NCI-H2107 (cell line): ENCODE measurements at regions not wholly inside any gene's neighbourhood (a gene's known extent, or its start where the extent isn't known, plus 50 kb on each side); places are given as distances from the start of the nearest gene placed in this dataset.
A peak's percentile ranks its signal among the peaks of the same experiment; 100 is the strongest.
"Not testable (repeated sequence)": the region's sequence is repeated elsewhere in the genome, so short reads cannot be mapped to it uniquely, and the experiment has no call there.

Experiments used
- DNase-seq: peaks from one replicate; lab custom pipeline; 2025; lab: John Stamatoyannopoulos, UW

DNA sequence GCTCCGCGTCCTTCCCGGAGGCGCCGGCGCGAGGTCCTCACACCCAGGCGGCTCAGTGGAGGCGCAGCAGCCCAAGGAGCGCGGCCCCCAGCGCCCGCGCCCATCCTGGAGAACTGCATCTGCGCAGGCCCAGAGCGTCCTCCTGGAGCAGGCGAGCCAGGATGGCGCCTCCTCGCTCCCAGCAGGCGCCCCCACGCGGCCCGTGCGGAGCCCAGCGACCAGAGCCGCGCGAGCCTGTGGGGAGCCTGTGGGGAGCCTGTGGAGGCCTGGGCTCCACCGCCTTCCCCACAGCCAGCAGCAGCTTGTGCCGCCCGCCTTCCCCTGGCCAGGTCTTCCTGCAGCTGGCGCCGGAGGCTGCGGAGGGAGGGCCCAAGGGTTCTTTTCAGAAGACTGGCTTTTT, 953.9 kb downstream of the TMEM121 start:
- DNase-seq = not testable (repeated sequence)

DNA sequence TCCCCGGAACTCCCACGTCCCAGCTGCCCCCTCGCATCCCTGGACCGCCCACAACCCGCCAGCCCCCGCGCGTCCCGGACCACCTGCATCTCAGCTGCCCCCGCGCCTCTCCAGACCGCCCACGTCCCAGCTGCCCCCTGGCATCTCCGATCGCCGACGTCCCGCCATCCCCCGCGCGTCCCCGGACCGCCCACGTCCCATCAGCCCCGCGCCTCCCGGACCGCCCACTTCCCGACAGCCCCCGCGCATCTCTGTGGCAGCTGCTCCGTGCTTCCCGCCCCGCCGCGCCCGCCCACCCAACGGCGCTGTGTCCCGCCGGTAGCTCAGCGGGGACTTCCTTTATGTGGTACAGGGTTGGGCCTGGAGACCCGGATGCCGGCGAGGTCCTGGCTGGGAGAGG, 955.8 kb downstream of the TMEM121 start:
- not testable (repeated sequence) for DNase-seq

DNA sequence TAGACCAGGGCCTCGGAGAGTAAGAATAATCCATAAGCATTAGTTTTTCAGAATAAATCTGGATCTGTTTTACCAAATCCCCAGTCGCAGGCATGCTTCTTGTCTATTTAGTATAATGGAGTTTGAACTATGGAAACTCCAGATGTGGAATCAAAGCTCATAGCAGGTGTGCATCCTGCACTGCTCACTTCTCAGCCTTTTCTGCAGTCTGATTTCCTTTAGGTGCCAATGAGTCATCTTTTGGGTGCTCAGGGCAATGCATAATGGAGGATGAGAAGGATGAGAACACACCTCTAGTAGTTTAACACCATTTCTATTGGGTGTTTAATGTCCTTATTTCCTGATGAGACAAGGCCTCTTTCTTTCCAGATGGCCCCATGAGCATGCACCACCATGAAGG, 961.2 kb downstream of the TMEM121 start:
- no peak for DNase-seq

DNA sequence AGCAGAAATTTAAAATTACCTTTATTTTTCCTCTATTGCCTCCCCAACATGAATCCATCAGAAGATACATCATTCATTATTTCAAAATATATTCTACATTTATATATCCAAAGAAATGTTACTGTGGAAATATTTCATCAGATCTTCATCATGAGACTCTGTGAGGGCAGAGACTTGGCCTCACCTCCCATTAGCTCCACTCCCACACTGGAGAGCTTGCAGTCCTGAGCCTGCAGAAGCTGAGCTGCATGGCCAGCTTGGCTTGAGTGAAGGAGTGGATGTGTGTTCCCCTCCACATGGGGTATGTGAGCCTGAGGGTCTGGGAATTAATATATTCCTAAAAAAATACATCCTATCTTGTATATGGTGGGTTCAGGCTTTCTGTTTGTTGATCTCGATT, 961.9 kb downstream of the TMEM121 start:
- DNase-seq = no peak

DNA sequence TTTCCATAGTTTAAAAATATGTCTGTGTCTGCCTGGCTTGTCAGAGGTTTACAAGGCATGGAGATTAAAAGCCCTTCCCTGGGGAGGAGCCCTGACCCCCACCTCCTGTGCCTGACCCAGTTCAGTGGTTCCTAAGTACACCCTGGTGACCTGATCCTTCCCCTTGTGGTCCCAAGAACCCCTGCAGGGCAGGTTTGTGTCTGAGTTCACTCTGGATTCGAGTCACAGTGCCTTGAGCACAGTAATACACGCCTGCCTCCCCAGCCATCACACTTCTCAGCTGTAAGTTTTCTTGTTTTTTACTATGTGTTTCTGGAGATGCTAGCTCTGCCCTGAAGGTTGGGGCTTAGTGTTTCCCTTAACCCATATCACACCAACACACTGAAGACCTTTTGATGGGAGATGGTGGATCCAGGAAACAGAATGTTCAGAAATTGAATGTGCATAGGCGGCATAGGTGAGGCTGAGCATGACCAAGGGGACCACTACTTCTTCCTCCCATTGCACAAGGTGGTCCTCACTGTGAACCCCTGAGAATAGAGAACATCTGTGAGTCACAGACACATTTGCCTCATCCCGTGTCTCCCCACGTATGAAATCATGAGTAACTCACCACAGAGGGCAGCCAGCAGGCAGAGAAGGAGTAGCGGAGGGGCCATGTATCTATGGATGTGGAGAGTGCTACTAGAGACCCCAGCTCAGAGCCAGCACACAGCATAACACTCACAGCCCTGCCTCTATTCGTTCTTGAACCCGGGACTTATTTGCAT, 962.9 kb downstream of the TMEM121 start:
- DNase-seq = no peak

DNA sequence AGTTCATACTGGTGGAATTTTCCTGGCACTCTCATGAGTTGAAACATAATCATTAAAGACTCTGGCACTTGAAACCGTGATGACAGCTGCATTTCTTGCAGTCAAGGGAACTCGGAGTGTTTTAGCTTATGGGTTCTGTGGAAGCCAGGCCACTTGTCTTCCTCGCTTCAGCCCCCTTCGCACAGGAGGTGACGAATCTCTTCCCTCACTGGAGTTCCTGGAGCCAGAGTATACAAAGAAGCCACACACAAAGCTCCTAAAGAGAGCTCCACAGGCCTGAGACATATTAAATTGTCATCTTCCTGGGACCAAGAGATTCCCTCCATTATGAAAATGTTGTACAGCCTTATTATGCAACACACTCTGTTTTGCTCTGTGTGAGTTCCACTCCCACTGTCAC, 964.1 kb downstream of the TMEM121 start:
- DNase-seq = no peak

DNA sequence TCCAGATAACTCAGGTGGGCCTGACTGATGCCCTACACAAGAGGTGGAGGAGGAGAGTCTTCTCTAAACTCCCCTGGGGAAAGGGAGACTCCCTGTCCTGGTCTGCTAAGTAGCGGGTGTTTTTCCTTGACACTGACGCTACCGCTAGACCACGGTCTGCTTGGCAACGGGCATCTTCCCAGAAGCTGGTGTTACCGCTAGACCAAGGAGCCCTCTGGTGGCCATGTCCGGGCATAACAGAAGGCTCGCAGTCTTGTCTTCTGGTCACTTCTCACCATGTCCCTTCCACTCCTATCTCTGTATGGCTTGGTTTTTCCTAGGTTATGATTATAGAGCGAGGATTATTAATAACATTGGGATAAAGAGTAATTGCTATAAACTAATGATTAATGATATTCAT, 965.5 kb downstream of the TMEM121 start:
- no peak for DNase-seq

DNA sequence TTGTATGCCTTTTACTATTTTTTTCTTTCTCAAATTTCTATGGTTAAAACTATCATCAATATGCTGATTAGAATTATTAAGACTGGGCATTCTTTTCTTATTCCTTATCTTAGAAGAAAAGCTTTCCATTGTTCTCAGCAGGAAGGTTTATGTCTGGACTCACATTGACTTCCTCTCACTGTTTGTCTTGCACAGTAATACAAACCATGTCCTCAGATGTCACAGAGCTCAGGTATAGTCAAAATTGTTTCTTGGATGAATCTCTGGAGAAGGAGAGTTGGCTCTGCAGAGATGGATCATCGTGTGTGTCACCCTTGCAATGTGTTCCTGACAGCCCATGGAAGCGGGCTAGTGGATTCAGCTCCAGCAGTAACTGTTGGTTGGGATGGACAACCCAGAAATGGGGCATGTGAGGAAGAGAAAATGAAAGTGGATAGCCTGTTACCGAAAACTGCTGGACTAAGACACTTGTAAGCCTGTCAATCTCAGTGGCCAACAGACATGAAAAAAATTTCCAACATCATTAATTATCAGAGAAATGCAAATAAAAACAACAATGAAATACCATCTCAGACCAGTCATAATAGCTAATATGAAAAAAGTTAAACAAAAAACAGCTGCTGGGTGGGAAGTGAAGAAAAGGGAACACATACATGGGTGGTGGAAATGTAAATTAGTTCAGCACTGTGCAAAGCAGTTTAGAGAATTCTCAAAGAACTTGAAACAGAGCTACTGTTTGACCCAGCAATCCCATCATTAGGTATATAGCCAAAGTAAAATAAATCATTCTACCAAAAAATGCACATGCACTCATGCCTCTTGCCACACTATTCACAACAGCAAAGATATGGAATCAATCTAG, 967.8 kb downstream of the TMEM121 start:
- no peak for DNase-seq

DNA sequence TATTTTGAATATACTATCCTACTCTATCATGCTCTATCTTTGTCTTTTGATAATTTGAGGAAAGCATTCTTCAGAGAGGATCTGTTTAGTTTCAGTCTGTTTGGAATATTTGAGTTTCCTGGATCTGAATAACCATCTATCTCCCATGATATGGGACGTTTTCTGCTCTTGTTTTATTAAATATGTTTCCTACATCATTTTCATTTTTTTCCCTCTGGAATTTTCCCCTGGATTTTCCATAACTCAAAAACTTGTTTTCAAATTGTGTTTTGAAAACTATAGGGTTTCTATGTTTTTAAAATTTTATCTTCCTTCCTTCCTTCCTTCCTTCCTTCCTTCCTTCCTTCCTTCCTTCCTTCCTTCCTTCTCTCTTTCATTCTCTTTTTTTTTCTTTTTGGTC, 974.2 kb downstream of the TMEM121 start:
- DNase-seq = no peak

DNA sequence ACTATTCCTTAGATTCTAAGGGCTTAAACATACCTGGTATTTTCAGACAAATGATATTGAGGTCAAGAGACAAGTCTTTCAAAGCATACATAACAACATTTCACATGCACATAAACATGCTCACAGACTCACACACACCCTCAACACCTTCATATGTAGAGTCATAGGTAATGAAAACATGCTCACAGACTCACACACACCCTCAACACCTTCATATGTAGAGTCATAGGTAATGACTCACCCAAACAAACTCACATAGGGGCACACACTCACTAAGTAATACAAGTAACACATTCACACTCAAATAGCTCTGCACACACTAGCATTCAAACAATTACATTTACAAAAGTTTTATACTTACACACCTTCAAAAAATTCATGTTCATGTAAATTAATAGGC, 975.5 kb downstream of the TMEM121 start:
- DNase-seq = no peak

DNA sequence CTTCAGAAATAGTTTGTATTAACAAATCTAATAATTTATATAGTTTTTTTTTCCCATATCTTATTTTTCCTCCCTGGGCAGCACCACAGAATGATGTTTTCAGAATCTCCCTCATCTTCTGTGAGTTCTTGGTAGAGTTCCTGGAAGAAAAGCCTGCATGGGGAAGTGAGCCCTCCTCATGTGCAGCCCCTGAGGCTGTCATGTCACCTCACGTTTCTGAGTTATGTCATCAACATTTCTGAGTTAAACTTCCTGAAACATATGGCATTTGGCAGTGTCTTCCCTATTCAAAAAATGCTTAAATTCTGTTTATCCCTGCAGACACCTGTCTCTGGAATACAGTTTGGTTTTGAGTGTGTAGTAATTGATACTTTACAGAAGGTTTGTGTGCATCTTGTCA, 979.0 kb downstream of the TMEM121 start:
- no peak for DNase-seq

DNA sequence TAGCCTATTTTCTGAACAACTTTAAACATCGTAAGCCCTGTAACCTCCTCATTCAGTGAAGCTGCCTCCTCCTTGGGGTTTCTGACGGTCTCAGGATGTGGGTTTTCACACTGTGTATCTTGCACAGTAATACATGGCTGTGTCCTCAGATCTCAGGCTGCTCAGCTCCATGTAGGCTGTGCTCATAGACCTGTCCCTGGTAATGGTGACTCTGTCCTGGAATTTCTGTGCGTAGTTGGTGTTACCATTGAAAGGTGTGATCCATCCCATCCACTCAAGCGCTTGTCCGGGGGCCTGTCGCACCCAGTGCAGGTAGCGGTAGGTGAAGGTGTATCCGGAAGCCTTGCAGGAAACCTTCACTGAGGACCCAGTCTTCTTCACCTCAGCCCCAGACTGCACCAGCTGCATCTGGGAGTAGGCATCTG, 980.5 kb downstream of the TMEM121 start:
- no peak for DNase-seq

DNA sequence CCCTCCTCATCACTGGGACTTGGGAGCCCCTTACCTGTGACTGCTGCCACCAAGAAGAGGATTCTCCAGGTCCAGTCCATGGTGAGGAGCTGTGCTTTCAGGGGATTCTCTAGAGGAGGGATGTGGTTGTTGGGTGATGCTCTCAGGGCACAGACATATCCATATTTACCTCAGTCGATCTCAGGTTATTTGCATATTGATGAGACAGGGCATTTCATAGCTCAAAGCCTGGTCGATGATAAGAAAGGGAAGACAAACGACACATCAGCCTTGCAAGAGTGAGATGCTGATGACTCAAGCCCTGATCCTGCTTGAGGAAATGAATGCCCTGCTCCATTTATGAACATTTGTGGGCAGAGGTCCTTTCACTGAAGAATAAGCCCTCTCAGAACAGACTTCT, 981.0 kb downstream of the TMEM121 start:
- no peak for DNase-seq

DNA sequence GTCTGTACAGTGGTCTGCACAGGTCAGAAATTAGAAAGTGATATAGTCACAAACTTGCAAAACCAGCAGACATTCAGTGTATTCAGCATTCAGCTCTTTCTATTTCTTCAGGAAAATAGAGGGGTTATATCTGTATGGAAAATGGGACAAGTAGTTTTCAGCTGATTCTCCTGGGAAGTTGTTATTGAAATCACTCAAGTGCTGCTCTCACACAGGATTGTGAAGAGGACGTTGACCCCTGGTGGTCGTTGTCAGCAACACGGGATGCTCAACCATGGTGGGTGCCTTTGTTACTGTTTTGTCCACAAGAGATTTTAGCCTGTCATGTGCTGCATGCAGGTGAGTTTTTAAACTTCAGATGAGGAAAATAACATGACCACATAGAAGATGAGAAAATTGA, 981.8 kb downstream of the TMEM121 start:
- no peak for DNase-seq

DNA sequence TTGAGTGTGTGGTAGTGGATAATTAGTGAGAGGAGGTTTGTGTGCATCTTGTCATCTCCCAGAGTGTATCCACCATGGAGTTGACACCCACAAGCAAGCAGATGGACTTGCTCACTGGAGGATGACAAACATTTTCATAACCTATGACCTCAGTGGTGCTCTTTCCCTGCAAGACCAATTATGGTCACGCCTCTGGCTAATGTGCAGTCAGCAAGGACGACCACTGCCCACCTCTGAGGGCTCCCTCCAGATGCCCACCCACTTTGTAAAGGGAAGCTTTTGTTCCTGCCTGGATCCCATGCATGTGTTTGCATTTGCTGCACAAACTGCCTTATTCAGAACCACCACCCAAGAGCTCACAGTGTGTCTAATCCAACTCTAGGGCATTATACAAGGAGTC, 982.8 kb downstream of the TMEM121 start:
- DNase-seq = no peak

DNA sequence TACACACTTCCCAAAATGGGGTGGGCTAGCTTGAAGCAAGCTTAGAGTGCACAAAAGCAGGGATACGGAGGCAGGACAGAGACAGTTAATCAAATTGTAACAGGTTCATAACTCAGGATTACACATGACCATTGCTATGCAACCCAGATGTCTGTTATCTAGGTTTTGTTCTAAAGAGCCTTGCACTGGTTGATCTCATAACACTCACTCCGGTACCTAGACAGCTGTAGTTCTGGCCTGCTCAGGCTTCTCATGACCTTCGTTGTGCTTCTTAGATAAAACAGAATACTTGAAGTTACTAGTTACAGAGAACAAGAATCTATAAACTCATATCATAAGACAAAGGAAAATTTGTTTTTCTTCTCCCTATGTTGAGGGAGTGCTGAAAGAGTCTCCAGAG, 983.4 kb downstream of the TMEM121 start:
- no peak for DNase-seq

DNA sequence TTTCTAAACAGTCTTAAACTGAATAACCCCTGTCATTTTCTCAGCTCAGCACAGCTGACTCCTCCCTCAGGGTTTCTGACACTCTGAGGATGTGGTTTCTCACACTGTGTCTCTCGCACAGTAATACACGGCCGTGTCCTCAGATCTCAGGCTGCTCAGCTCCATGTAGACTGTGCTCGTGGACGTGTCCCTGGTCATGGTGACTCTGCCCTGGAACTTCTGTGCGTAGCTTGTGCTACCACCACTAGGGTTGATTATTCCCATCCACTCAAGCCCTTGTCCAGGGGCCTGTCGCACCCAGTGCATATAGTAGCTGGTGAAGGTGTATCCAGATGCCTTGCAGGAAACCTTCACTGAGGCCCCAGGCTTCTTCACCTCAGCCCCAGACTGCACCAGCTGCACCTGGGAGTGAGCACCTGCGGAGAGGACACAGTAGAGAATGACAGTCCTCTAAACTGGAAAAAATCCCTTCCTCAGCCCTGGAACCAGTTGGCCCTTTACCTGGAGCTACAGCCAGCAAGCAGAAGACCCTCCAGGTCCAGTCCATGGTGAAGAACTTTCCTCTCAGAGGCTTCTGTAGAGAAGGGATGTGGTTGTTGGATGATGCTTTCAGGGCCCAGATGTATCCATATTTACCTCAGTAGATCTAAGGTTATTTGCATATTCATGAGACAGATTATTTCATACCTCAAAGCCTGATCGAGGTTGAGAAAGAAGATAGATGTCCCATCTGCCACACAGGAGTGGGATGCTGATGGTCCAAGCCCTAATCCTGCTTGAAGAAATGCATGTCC, 984.8 kb downstream of the TMEM121 start:
- no peak for DNase-seq

DNA sequence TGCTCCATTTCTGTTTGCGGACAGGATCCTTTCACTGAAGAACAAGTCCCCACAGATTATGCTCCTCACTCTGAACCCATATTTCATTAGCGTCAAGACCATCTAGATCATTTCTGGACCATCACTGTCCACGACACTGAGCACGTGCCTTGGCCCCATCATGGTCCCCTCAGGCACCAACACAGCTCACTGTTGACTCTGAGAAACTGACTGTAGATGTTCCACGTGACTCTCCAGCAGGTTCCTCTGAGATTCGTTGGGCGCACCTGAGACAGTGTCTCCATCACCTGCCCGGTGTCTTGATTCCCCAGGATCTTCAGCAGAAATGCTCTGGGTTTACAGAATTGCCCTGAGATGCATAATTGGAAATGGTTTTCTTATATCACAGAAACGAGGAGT, 985.4 kb downstream of the TMEM121 start:
- DNase-seq = no peak

DNA sequence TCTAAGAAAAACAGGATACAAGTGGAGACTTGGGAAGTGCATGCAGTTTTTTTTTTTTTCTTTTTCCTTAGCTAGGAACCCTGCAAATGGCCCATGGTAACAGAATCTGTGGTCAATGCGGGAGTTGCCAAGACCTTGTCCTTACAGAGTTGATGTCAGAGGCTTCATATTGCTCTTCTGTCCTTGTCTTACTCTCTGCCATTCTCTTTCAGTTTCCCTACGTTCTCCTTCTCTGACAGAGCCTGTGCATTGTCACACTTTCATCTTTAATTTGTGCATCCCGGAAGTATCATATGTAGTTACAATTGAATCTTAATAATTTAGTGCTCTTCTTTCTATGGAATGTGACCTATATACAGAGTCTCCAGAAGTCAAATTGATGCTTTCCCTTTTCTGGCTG, 986.9 kb downstream of the TMEM121 start:
- DNase-seq = no peak

DNA sequence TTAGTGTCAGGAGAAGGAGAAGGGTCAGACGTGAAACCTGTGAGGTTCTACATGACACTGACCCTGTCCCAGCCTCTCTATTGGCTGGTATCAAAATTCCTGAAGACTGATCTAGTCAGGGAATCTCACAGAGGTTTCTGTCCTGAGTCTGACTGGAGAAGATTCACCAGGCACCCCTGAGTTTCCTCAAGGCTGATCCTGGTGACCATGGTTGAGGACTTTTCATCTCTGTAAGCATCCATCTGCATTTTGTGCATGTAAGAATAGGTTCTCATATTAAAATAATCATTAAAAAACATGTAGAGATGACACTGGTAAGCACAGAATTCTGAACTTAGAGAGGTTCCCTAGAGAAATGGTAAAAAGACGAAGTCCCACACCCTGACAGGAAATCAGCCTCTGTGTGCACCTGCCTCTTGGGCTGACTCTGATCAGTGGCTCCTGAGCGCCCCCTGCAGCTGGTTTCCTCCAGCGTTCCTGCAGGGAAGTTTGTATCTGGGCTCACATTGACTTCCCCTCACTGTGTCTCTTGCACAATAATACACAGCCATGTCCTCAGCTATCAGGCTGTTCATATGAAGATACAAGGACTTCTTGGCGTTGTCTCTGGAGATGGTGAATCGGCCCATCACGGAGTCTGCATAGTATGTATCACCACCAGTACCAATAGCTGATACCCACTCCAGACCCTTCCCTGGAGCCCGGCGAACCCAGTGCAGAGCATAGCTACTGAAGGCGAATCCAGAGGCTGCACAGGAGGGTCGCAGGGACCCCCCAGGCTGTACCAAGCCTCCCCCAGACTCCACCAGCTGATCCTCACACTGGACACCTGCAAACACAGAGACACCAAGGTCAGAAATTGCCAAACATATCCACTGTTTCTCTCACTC, 991.9 kb downstream of the TMEM121 start:
- DNase-seq = peak; percentile 11

DNA sequence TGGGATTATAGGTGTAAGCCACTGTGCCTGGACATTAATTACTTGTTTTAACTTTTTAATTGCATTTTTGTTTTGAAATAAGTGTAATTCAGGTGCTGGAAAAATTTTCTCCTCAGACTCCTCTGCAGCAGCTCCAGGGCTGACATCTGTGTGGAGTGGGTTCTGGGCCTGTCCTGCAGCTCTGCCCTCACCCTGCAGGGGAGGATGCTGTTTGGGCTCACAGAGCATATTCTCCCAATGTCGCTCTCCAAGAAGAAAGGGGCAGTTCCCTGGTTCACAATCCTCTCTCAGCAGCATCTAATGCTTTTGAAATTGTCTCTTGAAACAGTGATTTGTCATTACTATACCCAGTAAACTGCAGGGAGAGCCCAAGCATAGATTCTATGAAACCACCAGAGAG, 995.7 kb downstream of the TMEM121 start:
- not testable (repeated sequence) for DNase-seq

DNA sequence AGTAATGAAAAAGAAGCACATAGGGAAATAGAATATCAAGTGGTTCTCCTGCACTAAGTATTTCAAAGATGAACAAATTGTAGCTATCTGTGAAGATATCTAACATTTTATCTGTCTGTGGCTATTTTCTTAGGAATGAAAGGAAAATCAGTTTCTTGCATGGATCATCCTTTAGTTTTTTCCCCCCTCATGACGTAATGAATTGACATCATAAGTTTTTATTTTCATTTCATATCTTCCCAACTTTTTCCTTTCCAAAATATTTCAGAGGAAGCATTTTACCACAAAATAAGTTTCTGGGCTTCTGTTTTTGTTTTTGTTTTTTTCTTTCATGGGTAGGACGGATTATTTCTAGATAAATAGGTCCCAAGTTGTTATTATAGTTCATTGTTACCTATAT, 996.6 kb downstream of the TMEM121 start:
- no peak for DNase-seq
